ENCODE measurements at regions not wholly inside any gene's neighbourhood (a gene's known extent, or its start where the extent isn't known, plus 50 kb on each side); places are given as distances from the start of the nearest gene placed in this dataset.

DNA sequence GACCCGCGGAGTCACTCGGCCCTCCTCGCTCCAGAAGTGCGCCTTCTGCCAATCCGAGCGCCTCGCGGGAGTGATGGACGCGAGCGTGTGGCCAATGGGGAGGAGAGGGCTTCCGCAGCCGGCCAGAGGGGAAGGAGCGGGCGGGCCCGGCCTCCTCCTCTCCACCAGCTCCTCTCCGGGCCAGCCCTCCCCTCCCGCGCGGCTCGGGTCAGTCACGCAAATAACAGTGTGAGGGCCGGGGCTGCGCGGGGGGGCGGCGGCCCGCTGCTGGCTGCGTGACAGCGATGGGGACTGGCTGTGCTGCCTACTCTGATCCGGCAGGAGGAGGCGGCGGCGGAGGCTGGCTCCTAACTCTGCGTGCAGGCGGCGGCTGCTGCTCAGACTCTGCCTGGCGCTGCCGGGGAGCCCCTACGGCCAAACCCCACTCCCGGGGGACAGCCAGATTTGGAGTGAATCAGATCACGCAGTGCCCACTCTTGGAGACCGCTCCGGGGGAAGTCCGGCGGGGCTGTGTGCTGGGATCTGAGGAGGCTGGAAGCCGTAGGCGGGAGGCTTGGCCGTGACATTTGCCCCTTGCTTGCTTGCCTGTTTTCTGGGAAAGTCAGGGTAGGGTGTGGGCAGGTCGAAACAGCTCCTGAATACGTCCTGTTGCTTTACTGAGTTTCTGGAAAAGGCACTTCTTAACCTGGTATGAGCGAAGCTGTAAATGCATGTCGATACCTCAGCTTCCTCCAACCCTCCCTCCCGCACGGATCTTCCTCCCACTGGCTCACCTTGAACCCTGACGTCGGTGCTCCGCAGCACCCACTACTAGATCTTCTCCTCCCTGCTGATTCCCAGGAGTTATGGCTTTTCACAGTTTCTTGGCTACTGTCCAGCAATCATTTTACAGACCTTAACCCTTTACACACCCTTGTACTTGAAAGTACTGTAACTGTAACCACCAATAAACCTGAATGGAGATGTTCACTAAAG is 97.9 kb upstream of the SERTAD2 start (continued):
- TF ChIP-seq ZBTB38 (CRISPR knock-in tag; IDR thresholded peaks at IDR 0.05) (peak; percentile 16; the same call in 1 of the 2 replicates), ZSCAN9 (CRISPR knock-in tag; IDR thresholded peaks at IDR 0.05; ENCODE audit: borderline replicate concordance) (peak; percentile 39; the same call in 1 of the 2 replicates), ZNF557 (CRISPR knock-in tag; IDR thresholded peaks at IDR 0.05) (0 out of 2 replicates have a peak, but pooled peaks have one; percentile 25), NCOA2 (CRISPR knock-in tag; IDR thresholded peaks at IDR 0.05) (no peak), ZNF263 (CRISPR knock-in tag; IDR thresholded peaks at IDR 0.05) (peak; percentile 83), ZNF335 (CRISPR knock-in tag; IDR thresholded peaks at IDR 0.05) (no peak; the same call in 1 of the 2 replicates), EEA1 (CRISPR knock-in tag; IDR thresholded peaks at IDR 0.05; ENCODE audit: borderline replicate concordance) (peak; percentile 78; the same call in 1 of the 2 replicates), ZNF10 (CRISPR knock-in tag; IDR thresholded peaks at IDR 0.05; ENCODE audit: borderline replicate concordance, low read depth) (no peak), KLF6 (CRISPR knock-in tag; IDR thresholded peaks at IDR 0.05) (no peak; the same call in 1 of the 2 replicates), ZNF234 (CRISPR knock-in tag; conservative IDR thresholded peaks at IDR 0.05) (no peak), SP2 (CRISPR knock-in tag; IDR thresholded peaks at IDR 0.05) (peak; percentile 97), ZNF143 (CRISPR knock-in tag; IDR thresholded peaks at IDR 0.05) (no peak), TEAD3 (CRISPR knock-in tag; optimal IDR thresholded peaks at IDR 0.05; ENCODE audit: borderline replicate concordance) (peak; percentile 56), NR1H2 (CRISPR knock-in tag; IDR thresholded peaks at IDR 0.05; ENCODE audit: borderline replicate concordance, low read depth) (no peak), ZNF674 (CRISPR knock-in tag; IDR thresholded peaks at IDR 0.05; ENCODE audit: low read depth) (no peak), SNAPC2 (CRISPR knock-in tag; IDR thresholded peaks at IDR 0.05) (0 out of 2 replicates have a peak, but pooled peaks have one; percentile 83)
- TF ChIP-seq, protein P1, sequence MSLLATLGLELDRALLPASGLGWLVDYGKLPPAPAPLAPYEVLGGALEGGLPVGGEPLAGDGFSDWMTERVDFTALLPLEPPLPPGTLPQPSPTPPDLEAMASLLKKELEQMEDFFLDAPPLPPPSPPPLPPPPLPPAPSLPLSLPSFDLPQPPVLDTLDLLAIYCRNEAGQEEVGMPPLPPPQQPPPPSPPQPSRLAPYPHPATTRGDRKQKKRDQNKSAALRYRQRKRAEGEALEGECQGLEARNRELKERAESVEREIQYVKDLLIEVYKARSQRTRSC (CRISPR knock-in tag; IDR thresholded peaks at IDR 0.05; ENCODE audit: low read depth): no peak
- TF ChIP-seq, protein P2, sequence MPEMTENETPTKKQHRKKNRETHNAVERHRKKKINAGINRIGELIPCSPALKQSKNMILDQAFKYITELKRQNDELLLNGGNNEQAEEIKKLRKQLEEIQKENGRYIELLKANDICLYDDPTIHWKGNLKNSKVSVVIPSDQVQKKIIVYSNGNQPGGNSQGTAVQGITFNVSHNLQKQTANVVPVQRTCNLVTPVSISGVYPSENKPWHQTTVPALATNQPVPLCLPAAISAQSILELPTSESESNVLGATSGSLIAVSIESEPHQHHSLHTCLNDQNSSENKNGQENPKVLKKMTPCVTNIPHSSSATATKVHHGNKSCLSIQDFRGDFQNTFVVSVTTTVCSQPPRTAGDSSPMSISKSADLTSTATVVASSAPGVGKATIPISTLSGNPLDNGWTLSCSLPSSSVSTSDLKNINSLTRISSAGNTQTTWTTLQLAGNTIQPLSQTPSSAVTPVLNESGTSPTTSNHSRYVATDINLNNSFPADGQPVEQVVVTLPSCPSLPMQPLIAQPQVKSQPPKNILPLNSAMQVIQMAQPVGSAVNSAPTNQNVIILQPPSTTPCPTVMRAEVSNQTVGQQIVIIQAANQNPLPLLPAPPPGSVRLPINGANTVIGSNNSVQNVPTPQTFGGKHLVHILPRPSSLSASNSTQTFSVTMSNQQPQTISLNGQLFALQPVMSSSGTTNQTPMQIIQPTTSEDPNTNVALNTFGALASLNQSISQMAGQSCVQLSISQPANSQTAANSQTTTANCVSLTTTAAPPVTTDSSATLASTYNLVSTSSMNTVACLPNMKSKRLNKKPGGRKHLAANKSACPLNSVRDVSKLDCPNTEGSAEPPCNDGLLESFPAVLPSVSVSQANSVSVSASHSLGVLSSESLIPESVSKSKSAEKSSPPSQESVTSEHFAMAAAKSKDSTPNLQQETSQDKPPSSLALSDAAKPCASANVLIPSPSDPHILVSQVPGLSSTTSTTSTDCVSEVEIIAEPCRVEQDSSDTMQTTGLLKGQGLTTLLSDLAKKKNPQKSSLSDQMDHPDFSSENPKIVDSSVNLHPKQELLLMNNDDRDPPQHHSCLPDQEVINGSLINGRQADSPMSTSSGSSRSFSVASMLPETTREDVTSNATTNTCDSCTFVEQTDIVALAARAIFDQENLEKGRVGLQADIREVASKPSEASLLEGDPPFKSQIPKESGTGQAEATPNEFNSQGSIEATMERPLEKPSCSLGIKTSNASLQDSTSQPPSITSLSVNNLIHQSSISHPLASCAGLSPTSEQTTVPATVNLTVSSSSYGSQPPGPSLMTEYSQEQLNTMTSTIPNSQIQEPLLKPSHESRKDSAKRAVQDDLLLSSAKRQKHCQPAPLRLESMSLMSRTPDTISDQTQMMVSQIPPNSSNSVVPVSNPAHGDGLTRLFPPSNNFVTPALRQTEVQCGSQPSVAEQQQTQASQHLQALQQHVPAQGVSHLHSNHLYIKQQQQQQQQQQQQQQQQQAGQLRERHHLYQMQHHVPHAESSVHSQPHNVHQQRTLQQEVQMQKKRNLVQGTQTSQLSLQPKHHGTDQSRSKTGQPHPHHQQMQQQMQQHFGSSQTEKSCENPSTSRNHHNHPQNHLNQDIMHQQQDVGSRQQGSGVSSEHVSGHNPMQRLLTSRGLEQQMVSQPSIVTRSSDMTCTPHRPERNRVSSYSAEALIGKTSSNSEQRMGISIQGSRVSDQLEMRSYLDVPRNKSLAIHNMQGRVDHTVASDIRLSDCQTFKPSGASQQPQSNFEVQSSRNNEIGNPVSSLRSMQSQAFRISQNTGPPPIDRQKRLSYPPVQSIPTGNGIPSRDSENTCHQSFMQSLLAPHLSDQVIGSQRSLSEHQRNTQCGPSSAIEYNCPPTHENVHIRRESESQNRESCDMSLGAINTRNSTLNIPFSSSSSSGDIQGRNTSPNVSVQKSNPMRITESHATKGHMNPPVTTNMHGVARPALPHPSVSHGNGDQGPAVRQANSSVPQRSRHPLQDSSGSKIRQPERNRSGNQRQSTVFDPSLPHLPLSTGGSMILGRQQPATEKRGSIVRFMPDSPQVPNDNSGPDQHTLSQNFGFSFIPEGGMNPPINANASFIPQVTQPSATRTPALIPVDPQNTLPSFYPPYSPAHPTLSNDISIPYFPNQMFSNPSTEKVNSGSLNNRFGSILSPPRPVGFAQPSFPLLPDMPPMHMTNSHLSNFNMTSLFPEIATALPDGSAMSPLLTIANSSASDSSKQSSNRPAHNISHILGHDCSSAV (CRISPR knock-in tag; IDR thresholded peaks at IDR 0.05; ENCODE audit: borderline replicate concordance): no peak
- TF ChIP-seq, protein P3, sequence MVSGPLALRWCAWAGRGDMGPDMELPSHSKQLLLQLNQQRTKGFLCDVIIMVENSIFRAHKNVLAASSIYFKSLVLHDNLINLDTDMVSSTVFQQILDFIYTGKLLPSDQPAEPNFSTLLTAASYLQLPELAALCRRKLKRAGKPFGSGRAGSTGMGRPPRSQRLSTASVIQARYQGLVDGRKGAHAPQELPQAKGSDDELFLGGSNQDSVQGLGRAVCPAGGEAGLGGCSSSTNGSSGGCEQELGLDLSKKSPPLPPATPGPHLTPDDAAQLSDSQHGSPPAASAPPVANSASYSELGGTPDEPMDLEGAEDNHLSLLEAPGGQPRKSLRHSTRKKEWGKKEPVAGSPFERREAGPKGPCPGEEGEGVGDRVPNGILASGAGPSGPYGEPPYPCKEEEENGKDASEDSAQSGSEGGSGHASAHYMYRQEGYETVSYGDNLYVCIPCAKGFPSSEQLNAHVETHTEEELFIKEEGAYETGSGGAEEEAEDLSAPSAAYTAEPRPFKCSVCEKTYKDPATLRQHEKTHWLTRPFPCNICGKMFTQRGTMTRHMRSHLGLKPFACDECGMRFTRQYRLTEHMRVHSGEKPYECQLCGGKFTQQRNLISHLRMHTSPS (CRISPR knock-in tag; IDR thresholded peaks at IDR 0.05; ENCODE audit: low read depth): peak; percentile 28; the same call in 1 of the 2 replicates

All from HepG2 (cell line).